ENCODE measurements at regions not wholly inside any gene's neighbourhood (a gene's known extent, or its start where the extent isn't known, plus 50 kb on each side); places are given as distances from the start of the nearest gene placed in this dataset.
"Not testable (repeated sequence)": the region's sequence is repeated elsewhere in the genome, so short reads cannot be mapped to it uniquely, and the experiment has no call there.

GRCh38 chr12:61254225-61254624, 1006.0 kb upstream of the USP15 start:
- Histone ChIP-seq H3K79me2 (ENCODE audit: insufficient read depth, low read length) (no peaks in the 10 kb centered on the region), H3K9me3 (replicated peaks in 1 of 2; ENCODE audit: control insufficient read depth in 1 of 2, insufficient read depth in 1 of 2, low read length in 2 of 2) (peaks cover 22 to 29% of the 10 kb centered on the region in 2 donors), H3K27me3 (ENCODE audit: control insufficient read depth in 2 of 2, insufficient read depth in 2 of 2, low read length in 2 of 2) (no peaks in the 10 kb centered on the region), H3K4me1 (ENCODE audit: control insufficient read depth in 1 of 2, insufficient read depth in 2 of 2, low read length in 2 of 2) (no peaks in the 10 kb centered on the region), H3K9ac (ENCODE audit: insufficient read depth, low read length, poor library complexity, severe bottlenecking) (no peak overlapping the region), H3K27ac (ENCODE audit: low read depth in 1 of 2, low read length in 2 of 2) (no peak overlapping the region), H4K20me1 (ENCODE audit: insufficient read depth, low read length) (no peaks in the 10 kb centered on the region), H3K36me3 (replicated peaks in 1 of 2; ENCODE audit: control insufficient read depth in 1 of 2, insufficient read depth in 2 of 2, low read length in 2 of 2) (no peaks in the 10 kb centered on the region), H2AFZ (ENCODE audit: insufficient read depth, low read depth, low read length, poor library complexity, severe bottlenecking) (no peak overlapping the region), H3K4me3 (replicated peaks in 1 of 3; ENCODE audit: low read depth in 2 of 3, low read length in 3 of 3) (no peak overlapping the region), H3K4me2 (replicated peaks; ENCODE audit: extremely low read depth, low read length, poor library complexity, severe bottlenecking) (no peak overlapping the region)
- Mint-ChIP-seq H3K4me1 (no peaks in the 10 kb centered on the region), H3K27ac (no peak overlapping the region), H3K27me3 (ENCODE audit: low read depth in 3 of 3) (no peaks in the 10 kb centered on the region), H3K4me3 (no peak overlapping the region), H3K36me3 (no peaks in the 10 kb centered on the region), H3K9me3 (peaks cover 2 to 20% (median 10%) of the 10 kb centered on the region in 7 donors)
- DNase-seq: no peak
- intact Hi-C loops (cut with micrococcal nuclease): no loop called here
- 90% methylated on average over 3 of the region's 3 CpGs for WGBS (ENCODE audit: insufficient coverage)
- TF ChIP-seq CTCF (IDR thresholded peaks at IDR 0.05): no peak

- H3K9ac ChIP-seq (ENCODE audit: insufficient read depth, low read length, poor library complexity, severe bottlenecking); intact Hi-C loops (cut with micrococcal nuclease); H3K36me3 Mint-ChIP-seq; H3K27ac Mint-ChIP-seq; H3K27ac ChIP-seq (ENCODE audit: low read depth in 1 of 2, low read length in 2 of 2); H3K4me2 ChIP-seq (replicated peaks; ENCODE audit: extremely low read depth, low read length, poor library complexity, severe bottlenecking); H4K20me1 ChIP-seq (ENCODE audit: insufficient read depth, low read length); H3K4me3 ChIP-seq (replicated peaks in 1 of 3; ENCODE audit: low read depth in 2 of 3, low read length in 3 of 3); H3K4me1 Mint-ChIP-seq; H3K4me1 ChIP-seq (ENCODE audit: control insufficient read depth in 1 of 2, insufficient read depth in 2 of 2, low read length in 2 of 2); H3K79me2 ChIP-seq (ENCODE audit: insufficient read depth, low read length); H2AFZ ChIP-seq (ENCODE audit: insufficient read depth, low read depth, low read length, poor library complexity, severe bottlenecking); H3K27me3 ChIP-seq (ENCODE audit: control insufficient read depth in 2 of 2, insufficient read depth in 2 of 2, low read length in 2 of 2); H3K36me3 ChIP-seq (replicated peaks in 1 of 2; ENCODE audit: control insufficient read depth in 1 of 2, insufficient read depth in 2 of 2, low read length in 2 of 2); H3K27me3 Mint-ChIP-seq (ENCODE audit: low read depth in 3 of 3); DNase-seq; H3K4me3 Mint-ChIP-seq: not testable (repeated sequence)
- H3K9me3 ChIP-seq (replicated peaks in 1 of 2; ENCODE audit: control insufficient read depth in 1 of 2, insufficient read depth in 1 of 2, low read length in 2 of 2): peaks cover 19 to 40% of the 10 kb centered on the region in 2 donors
- H3K9me3 Mint-ChIP-seq: peaks cover 14 to 26% (median 21%) of the 10 kb centered on the region in 7 donors
Observed at GRCh38 chr12:61264294-61264693, 995.9 kb upstream of the USP15 start.

Measured in CD14-positive monocyte (primary cell).